Vagina (tissue), 2 donors: ENCODE measurements at regions not wholly inside any gene's neighbourhood (a gene's known extent, or its start where the extent isn't known, plus 50 kb on each side); places are given as distances from the start of the nearest gene placed in this dataset.
A peak's percentile ranks its signal among the peaks of the same experiment; 100 is the strongest.

ENCODE experiments used
- DNase-seq, 2 donors: peaks; one replicate each; pipeline ENCODE4 v3.0.0-alpha.2; 2017; ENCODE audit errors: extremely low spot score in 2 of 2
- H3K27ac ChIP-seq: fragments of 200-600 bp; sonication (generic); one replicate; pipeline ENCODE4 v1.5.1; 2019
- H3K27me3 ChIP-seq: fragments of 200-600 bp; sonication (generic); one replicate; pipeline ENCODE4 v1.5.1; 2019
- H3K36me3 ChIP-seq, 2 donors: fragments of 200-600 bp; sonication (generic); one replicate each; pipeline ENCODE4 v1.5.1; 2017 to 2019
- H3K4me1 ChIP-seq: fragments of 200-600 bp; sonication (generic); one replicate; pipeline ENCODE4 v1.5.1; 2019
- H3K4me3 ChIP-seq, 2 donors: fragments of 200-600 bp; sonication (generic); 1 replicate in 1 of 2; 2 replicates in 1 of 2; pipeline ENCODE4 v1.5.1; 2016 to 2019
- H3K9me3 ChIP-seq: fragments of 200-600 bp; sonication (generic); one replicate; pipeline ENCODE4 v1.5.1; 2019
- POLR2A ChIP-seq, 2 donors: fragments of 450-650 bp; IDR thresholded peaks; one replicate each; pipeline ENCODE4 v1.6.1; 2017; ENCODE audit warnings: antibody characterized with exemption in 2 of 2, mild to moderate bottlenecking in 2 of 2, moderate library complexity in 2 of 2
- POLR2AphosphoS5 ChIP-seq, 2 donors: sonication (generic); formaldehyde crosslinking; IDR thresholded peaks; one replicate each; pipeline ENCODE4 v1.9.0; 2017; ENCODE audit warnings: antibody characterized with exemption in 2 of 2, mild to moderate bottlenecking in 2 of 2, low read depth in 1 of 2; ENCODE audit not compliant: insufficient read depth in 1 of 2
- intact Hi-C: fragments of 100-400 bp; cut with DNase I; formaldehyde crosslinking; loops from one replicate; pipeline ENCODE4 v1.15.1; 2023
- TF ChIP-seq, protein P1 (sequence below), 3 experiments: fragments of 450-650 bp in 2 of 3; fragments of 200-600 bp in 1 of 3; sonication (generic) in 1 of 3; IDR thresholded peaks; one replicate each; pipeline ENCODE4 v1.5.1; 2017 to 2019; ENCODE audit warnings: antibody characterized with exemption in 3 of 3, mild to moderate bottlenecking in 2 of 3, moderate library complexity in 2 of 3

GRCh38 chrX:67288156-67288555 lies 255.7 kb upstream of the AR start:
- Histone ChIP-seq H3K9me3 (no peaks in the 10 kb centered on the region), H3K27me3 (no peaks in the 10 kb centered on the region), H3K36me3 (no peaks in the 10 kb centered on the region), H3K27ac (no peak overlapping the region), H3K4me3 (no peak overlapping the region), H3K4me1 (no peaks in the 10 kb centered on the region)
- intact Hi-C loops, result no loop called here
- no peak for DNase-seq
- TF ChIP-seq, protein P1, sequence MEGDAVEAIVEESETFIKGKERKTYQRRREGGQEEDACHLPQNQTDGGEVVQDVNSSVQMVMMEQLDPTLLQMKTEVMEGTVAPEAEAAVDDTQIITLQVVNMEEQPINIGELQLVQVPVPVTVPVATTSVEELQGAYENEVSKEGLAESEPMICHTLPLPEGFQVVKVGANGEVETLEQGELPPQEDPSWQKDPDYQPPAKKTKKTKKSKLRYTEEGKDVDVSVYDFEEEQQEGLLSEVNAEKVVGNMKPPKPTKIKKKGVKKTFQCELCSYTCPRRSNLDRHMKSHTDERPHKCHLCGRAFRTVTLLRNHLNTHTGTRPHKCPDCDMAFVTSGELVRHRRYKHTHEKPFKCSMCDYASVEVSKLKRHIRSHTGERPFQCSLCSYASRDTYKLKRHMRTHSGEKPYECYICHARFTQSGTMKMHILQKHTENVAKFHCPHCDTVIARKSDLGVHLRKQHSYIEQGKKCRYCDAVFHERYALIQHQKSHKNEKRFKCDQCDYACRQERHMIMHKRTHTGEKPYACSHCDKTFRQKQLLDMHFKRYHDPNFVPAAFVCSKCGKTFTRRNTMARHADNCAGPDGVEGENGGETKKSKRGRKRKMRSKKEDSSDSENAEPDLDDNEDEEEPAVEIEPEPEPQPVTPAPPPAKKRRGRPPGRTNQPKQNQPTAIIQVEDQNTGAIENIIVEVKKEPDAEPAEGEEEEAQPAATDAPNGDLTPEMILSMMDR (IDR thresholded peaks at IDR 0.05), result no peak
- TF ChIP-seq POLR2AphosphoS5 (IDR thresholded peaks at IDR 0.05; ENCODE audit: insufficient read depth in 1 of 2, low read depth in 1 of 2), result no peak
- no peak for TF ChIP-seq POLR2A (IDR thresholded peaks at IDR 0.05)

DNA sequence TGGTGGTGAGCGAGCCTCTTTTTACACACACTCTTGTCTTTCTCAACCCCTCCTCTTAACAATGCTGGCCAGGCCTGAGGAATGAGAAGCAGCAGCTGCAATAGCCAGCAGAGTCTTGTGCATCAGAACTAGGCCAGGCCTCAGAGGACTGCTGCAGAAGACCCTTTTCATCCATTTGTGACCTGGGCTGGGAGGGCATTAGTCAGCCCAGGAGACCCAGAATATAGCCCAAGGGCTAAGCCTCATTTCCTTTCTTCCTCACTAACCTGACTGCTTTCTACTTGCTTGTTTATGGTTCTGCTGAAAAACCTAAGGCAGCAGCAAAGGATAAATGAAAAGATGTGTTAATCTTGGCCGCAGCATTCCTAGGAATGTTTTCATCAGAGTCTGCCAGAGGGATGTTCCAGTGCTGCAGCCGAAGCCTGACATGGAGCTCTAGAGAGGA lies 254.7 kb upstream of the AR start:
- H3K27me3 ChIP-seq, result no peaks in the 10 kb centered on the region
- no peak overlapping the region for H3K27ac ChIP-seq
- no peaks in the 10 kb centered on the region for H3K36me3 ChIP-seq
- H3K4me1 ChIP-seq, result no peaks in the 10 kb centered on the region
- TF ChIP-seq, protein P1 (IDR thresholded peaks at IDR 0.05), result no peak
- TF ChIP-seq POLR2A (IDR thresholded peaks at IDR 0.05), result no peak
- no peak for TF ChIP-seq POLR2AphosphoS5 (IDR thresholded peaks at IDR 0.05; ENCODE audit: insufficient read depth in 1 of 2, low read depth in 1 of 2)
- intact Hi-C loops, result no loop called here
- peak in 1 of 2 donors; percentile 74 for DNase-seq
- no peak overlapping the region for H3K4me3 ChIP-seq
- no peaks in the 10 kb centered on the region for H3K9me3 ChIP-seq

GRCh38 chrX:67290489-67291220 lies 253.2 kb upstream of the AR start:
- H3K4me3 ChIP-seq, result no peak overlapping the region
- H3K36me3 ChIP-seq, result no peaks in the 10 kb centered on the region
- no peak for DNase-seq
- no peak overlapping the region for H3K27ac ChIP-seq
- TF ChIP-seq, protein P1 (IDR thresholded peaks at IDR 0.05), result no peak
- TF ChIP-seq POLR2A (IDR thresholded peaks at IDR 0.05), result no peak
- TF ChIP-seq POLR2AphosphoS5 (IDR thresholded peaks at IDR 0.05; ENCODE audit: insufficient read depth in 1 of 2, low read depth in 1 of 2), result no peak
- H3K9me3 ChIP-seq, result no peaks in the 10 kb centered on the region
- no peaks in the 10 kb centered on the region for H3K4me1 ChIP-seq
- intact Hi-C loops, result no loop called here
- H3K27me3 ChIP-seq, result no peaks in the 10 kb centered on the region

DNA sequence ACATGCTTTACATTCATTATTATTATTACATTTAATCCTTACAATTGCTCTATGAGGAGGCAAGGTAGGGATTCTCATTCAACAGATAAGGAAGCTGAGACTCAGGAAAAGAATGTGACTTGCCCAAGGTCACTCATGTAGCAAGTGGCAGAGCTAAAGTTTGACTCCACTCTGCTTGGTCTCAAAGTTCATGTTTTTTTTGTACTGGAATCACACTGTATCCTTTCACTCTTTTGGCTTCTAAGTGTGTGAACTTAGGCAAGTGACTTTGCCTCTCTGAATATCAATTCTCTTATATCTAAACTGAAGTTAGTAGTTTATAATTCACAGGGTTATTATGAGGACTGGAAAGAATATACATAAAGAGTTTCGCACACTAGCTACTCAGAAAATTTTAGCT lies 247.9 kb upstream of the AR start:
- no peak overlapping the region for H3K4me3 ChIP-seq
- DNase-seq, result no peak
- TF ChIP-seq POLR2AphosphoS5 (IDR thresholded peaks at IDR 0.05; ENCODE audit: insufficient read depth in 1 of 2, low read depth in 1 of 2) (no peak), POLR2A (IDR thresholded peaks at IDR 0.05) (no peak)
- TF ChIP-seq, protein P1 (IDR thresholded peaks at IDR 0.05), result no peak
- intact Hi-C loops, result no loop called here
- no peaks in the 10 kb centered on the region for H3K27me3 ChIP-seq
- no peak overlapping the region for H3K27ac ChIP-seq
- H3K4me1 ChIP-seq, result no peaks in the 10 kb centered on the region
- H3K9me3 ChIP-seq, result no peaks in the 10 kb centered on the region
- no peaks in the 10 kb centered on the region for H3K36me3 ChIP-seq

DNA sequence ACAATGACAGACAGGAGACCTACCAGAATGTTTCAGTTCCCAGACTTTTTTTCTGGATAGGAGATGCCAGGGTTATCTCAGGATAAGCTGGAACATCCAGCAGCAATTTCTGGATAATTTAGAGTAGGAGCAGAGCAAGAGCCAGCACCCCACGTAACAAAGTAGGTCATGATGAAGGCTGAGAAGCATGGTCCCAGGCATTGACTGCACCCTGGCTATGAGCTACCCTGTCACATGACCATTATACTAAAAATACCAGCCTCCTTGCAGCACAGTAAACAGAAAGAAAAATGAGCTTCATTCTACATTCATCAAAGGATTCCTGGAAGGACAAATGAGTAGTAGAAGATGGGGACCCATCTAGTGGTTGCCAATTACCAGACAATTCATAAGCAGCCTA lies 247.4 kb upstream of the AR start:
- Histone ChIP-seq H3K36me3 (no peaks in the 10 kb centered on the region), H3K4me3 (no peak overlapping the region), H3K9me3 (no peaks in the 10 kb centered on the region), H3K27ac (no peak overlapping the region), H3K27me3 (no peaks in the 10 kb centered on the region), H3K4me1 (no peaks in the 10 kb centered on the region)
- no peak for DNase-seq
- intact Hi-C loops, result no loop called here
- no peak for TF ChIP-seq POLR2AphosphoS5 (IDR thresholded peaks at IDR 0.05; ENCODE audit: insufficient read depth in 1 of 2, low read depth in 1 of 2)
- TF ChIP-seq, protein P1 (IDR thresholded peaks at IDR 0.05), result no peak
- TF ChIP-seq POLR2A (IDR thresholded peaks at IDR 0.05), result no peak
